K562 (cell line): ENCODE measurements at regions not wholly inside any gene's neighbourhood (a gene's known extent, or its start where the extent isn't known, plus 50 kb on each side); places are given as distances from the start of the nearest gene placed in this dataset.

Experiments
- ATAC-seq: fragments of 200-7000 bp; cut with Tn5 transposase; 3 replicates; pipeline ENCODE4 v1.9.1; 2020; ENCODE audit warnings: moderate library complexity
- BruUV-seq: library from RNA; stranded (reverse); fragments of 400-500 nt; replicated peaks from 2 replicates; lab custom pipeline; 2021; lab: Mats Ljungman, UMichigan
- CTCF ChIA-PET: fragments of 300-600 bp; formaldehyde crosslinking; extraction: SDS; loops from one replicate; lab custom pipeline; 2021; ENCODE audit warnings: low intra/inter-chr PET ratio; lab: Yijun Ruan, JAX
- POLR2A ChIA-PET: fragments of 300-600, 350-650 bp; sonication (Branson Sonifier 250); formaldehyde crosslinking; extraction: SDS; loops from one replicate; lab custom pipeline; 2021; ENCODE audit warnings: antibody characterized with exemption, inconsistent platforms; lab: Yijun Ruan, JAX
- DNase-seq, 4 experiments: peaks; one replicate each; pipeline versions ENCODE4 v3.0.0 to v3.0.0-alpha.2; 2011 to 2018; ENCODE audit warnings: low spot score in 3 of 4, mixed read lengths in 3 of 4; ENCODE audit errors: extremely low read depth in 1 of 4
- FAIRE-seq: peaks from 2 replicates; lab custom pipeline; 2011; peaks lifted over from hg19 to GRCh38; lab: Jason Lieb, UNC
- H2AFZ ChIP-seq: 2 replicates; pipeline ENCODE4 v1.6.0; 2011; ENCODE audit warnings: low read depth, low read length, control low read depth, inconsistent platforms
- H3K27ac ChIP-seq: fragments of 200-600 bp; 3 replicates; pipeline ENCODE4 v1.8.0; 2011; ENCODE audit warnings: low read depth, mild to moderate bottlenecking, control low read depth, inconsistent platforms, low read length, moderate library complexity, mixed read lengths; ENCODE audit errors: extremely low read depth
- H3K27me3 ChIP-seq, 2 experiments: fragments of 300-600 bp in 1 of 2; 2 replicates in 1 of 2; 3 replicates in 1 of 2; pipeline versions ENCODE4 v1.6.0 to v1.8.0; 2011; ENCODE audit warnings: inconsistent platforms in 2 of 2, low read length in 2 of 2, mild to moderate bottlenecking in 1 of 2, mixed read lengths in 1 of 2, moderate library complexity in 1 of 2; ENCODE audit not compliant: control insufficient read depth in 2 of 2, insufficient read depth in 2 of 2
- H3K36me3 ChIP-seq: fragments of 300-600 bp; 3 replicates; pipeline ENCODE4 v1.8.0; 2011; ENCODE audit warnings: mild to moderate bottlenecking, low read length, inconsistent platforms; ENCODE audit not compliant: control insufficient read depth, insufficient read depth
- H3K4me1 ChIP-seq, 2 experiments: fragments of 200-600 bp in 1 of 2; replicated peaks in 1 of 2; 2 replicates in 1 of 2; 3 replicates in 1 of 2; pipeline versions ENCODE4 v1.5.1 to v1.8.0; 2011; ENCODE audit warnings: inconsistent platforms in 2 of 2, low read length in 2 of 2, mild to moderate bottlenecking in 1 of 2, mixed read lengths in 1 of 2, moderate library complexity in 1 of 2; ENCODE audit not compliant: control insufficient read depth in 2 of 2, insufficient read depth in 2 of 2
- H3K4me2 ChIP-seq: 2 replicates; pipeline ENCODE4 v1.6.1; 2011; ENCODE audit warnings: low read length, control low read depth, inconsistent platforms, mixed read lengths; ENCODE audit not compliant: insufficient read depth
- H3K4me3 ChIP-seq: fragments of 200-600 bp; sonication (generic), shearing (Covaris generic); 2 replicates; pipeline ENCODE4 v1.5.1; 2016; ENCODE audit warnings: control low read depth, inconsistent platforms
- H3K79me2 ChIP-seq: fragments of 200-600 bp; 3 replicates; pipeline ENCODE4 v1.8.0; 2011; ENCODE audit warnings: low read length, inconsistent platforms; ENCODE audit not compliant: control insufficient read depth, insufficient read depth
- H3K9ac ChIP-seq, 2 experiments: 2 replicates each; pipeline versions ENCODE4 v1.6.0 to v1.6.1; 2011; ENCODE audit warnings: low read depth in 2 of 2, low read length in 2 of 2, control low read depth in 1 of 2, inconsistent platforms in 1 of 2, mild to moderate bottlenecking in 1 of 2, mixed read lengths in 1 of 2; ENCODE audit not compliant: insufficient read depth in 1 of 2
- H3K9me1 ChIP-seq: one replicate; pipeline ENCODE4 v1.6.0; 2011; ENCODE audit warnings: inconsistent platforms, mild to moderate bottlenecking, low read length, moderate library complexity; ENCODE audit not compliant: control insufficient read depth, insufficient read depth
- H3K9me3 ChIP-seq: replicated peaks from 2 replicates; pipeline ENCODE4 v1.5.1; 2011; ENCODE audit warnings: low read depth, low read length, inconsistent platforms; ENCODE audit not compliant: control insufficient read depth, insufficient read depth
- H4K20me1 ChIP-seq: replicated peaks from 2 replicates; pipeline ENCODE4 v1.6.1; 2011; ENCODE audit warnings: low read length, inconsistent platforms, mixed read lengths; ENCODE audit not compliant: control insufficient read depth, insufficient read depth
- BRD9 ChIP-seq: fragments of 450-650 bp; IDR thresholded peaks from 2 replicates; pipeline ENCODE4 v1.6.1; 2018; ENCODE audit warnings: low read depth; ENCODE audit not compliant: partially characterized antibody
- GTF3C2 ChIP-seq: IDR thresholded peaks from 3 replicates; pipeline ENCODE4 v1.6.1; 2011; ENCODE audit warnings: borderline replicate concordance, mild to moderate bottlenecking, moderate library complexity; ENCODE audit not compliant: insufficient read length; ENCODE audit errors: extremely low read depth
- NR2F6 ChIP-seq: fragments of 450-650 bp; formaldehyde crosslinking; IDR thresholded peaks from 2 replicates; pipeline ENCODE4 v1.4.0; 2020; ENCODE audit warnings: mild to moderate bottlenecking
- RREB1 ChIP-seq: fragments of 250-450 bp; sonication (Bioruptor Pico); IDR thresholded peaks from 2 replicates; pipeline ENCODE4 v1.4.0; 2020
- THAP7 ChIP-seq: fragments of 250-450 bp; sonication (Bioruptor Pico); IDR thresholded peaks from 2 replicates; pipeline ENCODE4 v1.5.0; 2021
- WGBS: fragments of 100-300 bp; shearing (Covaris generic); methylation state at CpG from one replicate; pipeline ENCODE4 v1.1.6; 2016; ENCODE audit warnings: low coverage, mixed read lengths; ENCODE audit not compliant: insufficient coverage; ENCODE audit errors: missing lambda C conversion rate; 5-methylcytosine and 5-hydroxymethylcytosine counted together
- in situ Hi-C: fragments of 300-500 bp; cut with MboI; formaldehyde crosslinking; loops from 4 replicates; pipeline ENCODE4 v1.15.0; 2018; ENCODE audit warnings: inconsistent platforms, mixed read lengths
- intact Hi-C: fragments of 100-400 bp; cut with micrococcal nuclease; formaldehyde crosslinking; loops from 2 replicates; pipeline ENCODE4 v1.14.2; 2022

GRCh38 chr11:13850231-13851005 lies 112.1 kb upstream of the SPON1 start:
- 0% methylated on average over 5 of the region's 5 CpGs for WGBS
- Histone ChIP-seq H3K36me3 (no peaks in the 10 kb centered on the region), H3K27ac (no peak overlapping the region), H3K79me2 (no peaks in the 10 kb centered on the region), H3K4me3 (no peak overlapping the region), H4K20me1 (no peaks in the 10 kb centered on the region), H3K9me3 (no peaks in the 10 kb centered on the region), H3K27me3 (peaks cover 16% of the 10 kb centered on the region in 2 experiments), H2AFZ (no peak overlapping the region)
- no peak for FAIRE-seq
- BruUV-seq = no TSS peak
- CTCF ChIA-PET = no interaction called here
- ATAC-seq = no peak
- POLR2A ChIA-PET = interaction anchor here (0.9 to 1.2 kb wide), 3 partner anchors 14 to 33 kb away, joined by 3 to 6 read pairs (median 5); no protein-coding TSS in a partner anchor
- DNase-seq = no peak
- TF ChIP-seq RREB1 (CRISPR knock-in tag) = no peak
- TF ChIP-seq BRD9 = no peak
- no peak for TF ChIP-seq NR2F6 (CRISPR knock-in tag)
- TF ChIP-seq GTF3C2 = no peak
- TF ChIP-seq THAP7 = no peak
- TF ChIP-seq, all 486 proteins: peak for 0
- intact Hi-C loops = no loop called here
- Histone ChIP-seq H3K4me2 (no peak overlapping the region), H3K9me1 (no peaks in the 10 kb centered on the region), H3K9ac (no peak overlapping the region), H3K4me1 (no peaks in the 10 kb centered on the region)
- in situ Hi-C loops = no loop called here
